ENCODE measurements at regions not wholly inside any gene's neighbourhood (a gene's known extent, or its start where the extent isn't known, plus 50 kb on each side); places are given as distances from the start of the nearest gene placed in this dataset.

GRCh38 chr6:139695361-139695760 is 320.9 kb upstream of the CITED2 start:
- TF ChIP-seq CTCF (IDR thresholded peaks at IDR 0.05): no peak
- TF ChIP-seq POLR2A (IDR thresholded peaks at IDR 0.05): no peak

Measured in heart left ventricle (tissue), 13 donors.